H1 (cell line): ENCODE measurements at regions not wholly inside any gene's neighbourhood (a gene's known extent, or its start where the extent isn't known, plus 50 kb on each side); places are given as distances from the start of the nearest gene placed in this dataset.

Experiments used
- BCL11A ChIP-seq, 2 experiments: IDR thresholded peaks; one replicate each; pipeline ENCODE4 v1.6.1; 2011; ENCODE audit warnings: low read depth in 2 of 2, low read length in 2 of 2, mild to moderate bottlenecking in 2 of 2
- BRCA1 ChIP-seq: IDR thresholded peaks from 2 replicates; pipeline ENCODE4 v1.6.1; 2012; ENCODE audit warnings: low read depth, low read length, improper control_type of control experiment
- POU5F1 ChIP-seq: IDR thresholded peaks from 2 replicates; pipeline ENCODE4 v1.6.1; 2011; ENCODE audit warnings: low read depth, mild to moderate bottlenecking, low read length, moderate library complexity
- RFX5 ChIP-seq: IDR thresholded peaks from 2 replicates; pipeline ENCODE4 v1.6.1; 2011; ENCODE audit warnings: low read depth, low read length, improper control_type of control experiment, borderline replicate concordance
- RNF2 ChIP-seq: fragments of 200-900, 300-1000 bp; sonication (generic); IDR thresholded peaks from 2 replicates; pipeline ENCODE4 v1.7.1; 2016; ENCODE audit warnings: borderline replicate concordance, low read depth, mild to moderate bottlenecking, antibody characterized with exemption, low read length; ENCODE audit not compliant: poor library complexity, severe bottlenecking; ENCODE audit errors: missing control alignments

DNA sequence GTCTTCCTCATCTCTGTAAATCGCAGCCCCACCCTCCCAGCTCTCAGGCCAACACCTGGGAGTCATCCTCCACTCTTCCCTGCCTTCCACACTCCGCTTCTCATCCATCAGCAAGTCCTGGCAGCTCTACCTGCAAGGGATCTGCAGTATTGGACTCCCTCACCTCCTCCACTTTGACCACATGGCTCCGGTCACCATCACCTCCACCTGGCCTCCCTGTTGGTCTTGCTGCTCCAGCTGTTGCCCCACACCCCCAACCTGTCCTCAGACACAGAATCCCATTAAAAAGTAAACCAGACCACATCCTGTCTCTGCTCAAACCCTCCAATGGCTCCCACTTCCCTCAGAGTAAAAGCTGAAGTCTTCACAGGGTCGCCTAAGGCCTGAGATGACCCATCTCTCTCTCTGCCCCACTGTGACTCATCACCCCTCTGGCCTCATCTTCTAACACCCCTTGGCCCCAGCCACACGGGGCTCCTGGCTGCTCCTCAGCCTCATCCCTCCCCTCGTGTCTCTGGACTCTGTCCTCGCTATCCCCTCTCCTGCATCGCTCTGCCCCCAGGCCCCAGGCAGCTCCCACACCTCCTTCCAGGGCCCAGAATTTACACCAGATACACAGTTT is 185.1 kb upstream of the SULF2 start (continued):
- TF ChIP-seq BCL11A (IDR thresholded peaks at IDR 0.05; ENCODE audit: low read depth in 2 of 2, low read length in 2 of 2) (no peak), RFX5 (no peak), POU5F1 (no peak), RNF2 (no peak), BRCA1 (no peak)
